ENCODE measurements at regions not wholly inside any gene's neighbourhood (a gene's known extent, or its start where the extent isn't known, plus 50 kb on each side); places are given as distances from the start of the nearest gene placed in this dataset.

GRCh38 chrX:121102101-121102500, 54.7 kb downstream of the GLUD2 start:
- DNase-seq (ENCODE audit: low spot score) = no peak

GRCh38 chrX:121103381-121103780, 56.0 kb downstream of the GLUD2 start:
- DNase-seq (ENCODE audit: low spot score) = no peak

- DNase-seq (ENCODE audit: low spot score) = no peak
Measured at GRCh38 chrX:121106484-121107235, 59.2 kb downstream of the GLUD2 start.

DNA sequence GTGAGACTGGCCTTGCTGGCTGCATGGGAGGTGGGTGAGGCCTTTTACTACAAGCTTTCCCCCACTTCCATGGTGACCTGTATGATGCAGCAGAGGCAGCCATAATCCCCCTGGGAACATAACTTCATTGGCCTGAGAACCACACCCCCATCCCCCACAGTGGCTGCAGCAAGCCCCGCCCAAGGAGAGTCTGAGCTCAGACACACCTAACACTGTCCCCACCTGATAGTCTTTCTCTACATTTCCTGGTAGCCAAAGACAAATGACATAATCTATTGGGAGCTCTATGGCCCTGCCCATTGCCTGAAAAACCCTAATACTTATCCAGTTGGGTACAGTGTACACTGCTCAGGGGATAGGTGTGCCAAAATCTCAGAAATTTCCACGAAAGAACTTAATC, 62.6 kb downstream of the GLUD2 start:
- no peak for DNase-seq (ENCODE audit: low spot score)

DNA sequence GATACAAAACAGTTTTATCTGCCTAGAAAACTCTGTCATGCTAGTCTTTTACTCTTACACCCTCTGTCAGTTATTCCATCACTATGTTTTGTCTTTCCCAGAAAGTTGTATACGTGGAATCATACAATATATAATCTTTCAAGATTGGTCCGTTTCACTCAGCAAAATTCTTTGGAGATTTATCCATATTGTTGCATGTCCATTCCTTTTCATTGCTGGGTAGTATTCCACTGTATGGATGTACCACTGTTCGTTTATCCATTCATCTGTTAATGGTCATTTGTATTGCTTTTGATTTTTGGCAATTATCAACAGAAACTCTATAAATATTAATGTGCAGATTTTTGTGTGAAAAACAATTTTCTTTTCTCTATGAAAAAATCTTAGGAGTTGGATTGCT, 63.1 kb downstream of the GLUD2 start:
- DNase-seq (ENCODE audit: low spot score) = no peak

GRCh38 chrX:121114691-121115090, 67.3 kb downstream of the GLUD2 start:
- no peak for DNase-seq (ENCODE audit: low spot score)

- DNase-seq (ENCODE audit: low spot score) = no peak
Measured at GRCh38 chrX:121120690-121121605, 73.5 kb downstream of the GLUD2 start.

GRCh38 chrX:121122332-121122731, 74.9 kb downstream of the GLUD2 start:
- DNase-seq (ENCODE audit: low spot score) = no peak

DNA sequence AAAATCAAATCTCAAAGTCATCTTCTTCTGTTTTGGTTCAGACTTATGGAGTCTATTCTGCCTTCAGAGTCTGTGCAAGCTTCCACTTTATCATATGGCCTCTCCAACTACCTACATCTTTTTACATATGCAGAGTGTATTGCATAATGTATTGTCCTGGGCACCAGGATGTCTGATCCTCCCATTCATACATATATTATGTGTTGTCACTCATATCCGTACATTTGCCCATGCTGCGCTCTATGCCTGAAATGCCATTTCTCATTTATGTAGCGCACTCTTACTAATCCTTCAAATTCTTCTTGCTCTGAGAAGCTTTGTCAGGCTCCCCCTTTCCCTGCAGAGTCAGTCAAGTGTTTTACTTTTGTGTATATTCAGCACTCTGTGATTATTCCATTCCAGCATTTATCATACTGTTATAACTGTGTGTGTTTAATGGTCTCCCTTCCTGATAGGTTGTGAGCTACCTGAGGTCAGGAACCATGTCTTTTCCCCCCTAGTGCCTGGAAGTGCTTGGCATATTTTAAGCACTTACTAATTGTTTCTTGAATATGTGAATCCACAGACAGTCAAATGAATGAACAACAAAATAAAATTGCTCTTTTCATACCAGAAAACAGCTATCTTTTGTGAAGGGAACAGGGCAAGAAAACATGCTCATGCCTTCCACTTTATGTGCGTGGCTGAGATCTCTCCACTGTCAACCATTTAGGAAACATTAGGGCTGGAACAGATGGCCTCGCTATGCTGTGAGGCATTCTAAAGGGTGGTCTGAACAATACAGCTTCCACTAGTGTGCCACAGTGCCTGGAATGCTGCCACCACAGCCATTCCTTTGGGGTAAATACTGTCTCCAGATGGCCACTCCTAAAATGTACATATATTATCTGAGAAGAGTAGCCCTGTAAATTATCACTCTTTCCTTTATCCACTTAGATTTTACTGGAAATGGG, 81.8 kb downstream of the GLUD2 start:
- DNase-seq (ENCODE audit: low spot score) = no peak

DNA sequence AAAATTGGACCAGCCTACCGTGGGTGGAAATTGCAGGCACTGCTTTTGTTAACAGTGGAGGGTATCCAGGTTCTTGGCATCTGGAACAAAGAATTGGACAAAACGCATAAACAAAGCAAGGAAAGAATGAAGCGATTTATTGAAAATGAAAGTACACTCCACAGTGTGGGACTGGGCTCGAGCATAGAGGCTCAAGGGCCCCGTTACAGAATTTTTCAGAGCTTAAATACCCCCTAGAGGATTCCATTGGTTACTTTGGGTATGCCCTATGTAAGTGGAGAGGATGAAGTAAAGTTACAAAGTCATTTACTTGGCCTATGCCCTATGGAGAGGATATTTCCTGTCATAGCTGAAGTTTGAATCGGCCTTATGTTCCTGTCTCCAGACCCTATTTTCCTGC, 85.3 kb downstream of the GLUD2 start:
- DNase-seq (ENCODE audit: low spot score) = no peak

DNA sequence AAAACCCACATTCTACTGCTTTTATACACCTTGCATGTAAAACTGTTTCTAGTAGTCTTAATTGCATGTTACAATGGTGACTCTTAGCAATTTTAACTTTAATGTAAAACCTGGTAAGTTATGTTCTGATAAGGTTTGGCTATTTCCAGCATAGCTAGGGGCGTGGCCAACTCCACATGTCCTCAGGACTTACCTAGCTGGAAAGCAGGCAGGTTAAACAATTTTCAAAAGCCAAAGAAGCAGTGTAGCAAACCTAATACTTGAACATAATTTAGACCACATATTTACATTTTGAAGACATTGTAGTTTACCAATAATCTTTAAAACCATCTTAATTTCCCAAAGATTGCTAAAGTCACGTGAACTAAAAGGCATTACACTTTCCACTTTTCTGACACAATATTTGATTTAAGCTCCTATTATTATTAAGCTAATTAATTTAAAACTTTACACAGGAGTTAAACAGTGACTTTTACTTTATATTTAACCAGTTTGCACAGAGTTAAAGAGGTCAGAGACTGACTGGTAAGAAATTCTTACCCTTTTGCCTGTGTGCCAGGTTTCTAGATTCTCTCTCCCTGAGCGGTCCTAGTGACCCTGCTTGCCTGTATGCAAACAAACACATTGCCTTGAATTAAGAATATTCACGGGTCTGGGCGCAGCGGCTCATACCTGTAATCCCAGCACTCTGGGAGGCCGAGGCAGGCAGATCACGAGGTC, 88.2 kb downstream of the GLUD2 start:
- DNase-seq (ENCODE audit: low spot score) = no peak

DNA sequence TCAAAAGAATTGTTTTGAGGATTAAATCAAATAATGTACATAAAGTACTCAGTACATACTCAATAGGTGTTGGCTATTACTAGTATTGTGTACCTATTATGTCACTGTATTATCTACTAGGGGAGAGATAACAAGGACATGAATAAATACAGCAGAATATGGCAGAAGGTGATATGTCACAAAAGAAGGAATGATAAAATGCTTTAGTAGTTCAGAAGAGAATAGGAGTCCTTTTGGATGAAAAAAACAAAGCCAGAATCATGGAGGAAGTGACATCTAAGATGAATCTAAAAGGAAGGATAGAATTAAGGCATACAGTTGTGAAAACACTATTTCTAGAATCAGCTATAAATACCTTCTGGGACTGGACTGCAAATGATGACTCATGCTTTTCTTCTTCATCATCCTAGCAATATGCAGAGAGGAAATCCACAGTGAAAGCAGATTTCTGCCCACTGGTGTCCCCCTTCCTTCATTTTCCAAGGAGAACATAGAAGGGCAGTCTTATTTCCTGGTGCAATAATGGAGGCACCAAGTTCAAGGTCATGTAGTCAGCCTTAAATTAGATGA, 98.7 kb downstream of the GLUD2 start:
- peak; percentile 17 for DNase-seq (ENCODE audit: low spot score)

- DNase-seq (ENCODE audit: low spot score) = no peak
Measured at GRCh38 chrX:121150217-121150616, 102.8 kb downstream of the GLUD2 start.

GRCh38 chrX:121151293-121151692, 103.9 kb downstream of the GLUD2 start:
- DNase-seq (ENCODE audit: low spot score) = no peak

DNA sequence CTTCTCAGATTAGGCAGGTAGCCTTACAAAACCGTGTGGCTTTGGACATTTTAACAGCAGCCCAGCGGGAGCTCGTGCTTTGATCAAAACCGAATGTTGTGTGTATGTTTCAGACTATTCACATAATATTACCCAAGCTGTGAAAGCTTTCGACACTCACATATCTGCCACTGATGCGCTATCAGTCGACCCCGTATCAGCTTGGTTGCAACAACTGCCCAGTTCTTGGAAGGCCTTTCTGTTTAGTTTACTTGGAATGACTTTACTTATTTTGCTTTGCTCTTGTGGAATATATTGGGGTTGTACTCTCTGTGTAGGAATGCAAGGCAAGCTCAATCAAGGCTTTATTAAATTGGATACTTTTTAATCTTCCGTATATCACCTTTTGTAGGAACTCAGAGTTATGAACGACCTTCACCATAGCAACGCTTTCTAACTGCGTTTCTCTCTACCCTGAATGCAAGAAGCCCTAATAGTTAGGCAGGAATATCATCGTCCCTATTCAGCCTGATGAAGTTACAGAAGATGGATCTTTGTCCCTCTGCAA, 107.5 kb downstream of the GLUD2 start:
- DNase-seq (ENCODE audit: low spot score) = no peak

DNA sequence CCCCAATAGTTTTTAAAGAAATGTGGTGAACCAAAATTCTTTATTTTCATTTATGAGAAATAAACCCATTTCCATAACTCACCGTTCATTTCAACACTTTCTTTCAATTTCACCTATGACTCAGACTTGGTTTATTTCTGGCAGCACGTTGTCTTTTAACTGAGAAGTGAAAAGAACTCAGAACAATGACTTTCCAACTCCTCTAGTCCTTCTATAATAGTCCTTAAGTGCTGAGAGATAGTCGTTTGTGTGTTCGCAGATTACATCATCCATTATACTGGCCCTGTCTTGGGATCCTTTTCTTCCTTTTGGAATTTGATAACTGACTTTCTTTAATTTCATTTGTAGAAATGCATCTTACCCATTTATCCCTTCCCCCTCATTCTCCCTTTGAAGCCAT, 113.6 kb downstream of the GLUD2 start:
- no peak for DNase-seq (ENCODE audit: low spot score)

DNA sequence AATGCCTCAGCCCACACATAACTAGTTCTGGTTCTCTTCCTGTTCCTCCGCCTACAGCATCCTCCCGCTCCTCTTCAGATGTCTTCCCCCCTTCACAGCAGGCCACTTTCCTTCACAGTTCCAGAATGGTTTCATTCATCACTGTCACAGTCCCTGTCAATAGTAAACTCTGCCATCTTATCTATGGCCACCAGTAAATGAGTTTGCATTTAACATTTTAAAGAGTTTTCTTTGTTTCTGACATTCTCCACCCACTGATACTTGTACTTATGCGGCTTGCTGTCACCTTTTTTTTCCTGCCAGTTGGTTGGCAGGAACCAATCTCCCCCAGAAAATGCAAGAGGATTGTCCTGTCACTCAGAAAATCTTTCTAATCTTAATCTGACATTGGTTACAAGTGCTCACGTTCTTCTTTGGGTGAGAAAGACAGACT, 114.1 kb downstream of the GLUD2 start:
- DNase-seq (ENCODE audit: low spot score) = no peak

DNA sequence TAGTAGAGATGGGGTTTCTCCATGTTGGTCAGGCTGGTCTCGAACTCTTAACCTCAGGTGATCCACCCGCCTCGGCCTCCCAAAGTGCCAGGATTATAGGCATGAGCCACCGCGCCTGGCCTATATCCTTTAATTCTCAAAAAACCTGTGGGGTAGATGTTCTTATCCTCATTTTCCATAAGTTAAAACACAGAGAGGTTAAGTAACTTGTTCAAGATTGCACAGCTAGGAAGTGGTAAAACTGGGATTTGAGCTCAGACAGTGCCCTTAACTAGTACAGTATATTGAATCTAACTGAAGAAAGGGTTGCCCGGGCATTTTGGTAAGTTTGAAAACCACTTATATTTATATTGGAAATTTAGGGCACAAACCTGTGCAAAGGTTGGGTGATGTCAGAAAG, 116.0 kb downstream of the GLUD2 start:
- no peak for DNase-seq (ENCODE audit: low spot score)

- no peak for DNase-seq (ENCODE audit: low spot score)
Measured at GRCh38 chrX:121165930-121166359, 118.5 kb downstream of the GLUD2 start.

DNA sequence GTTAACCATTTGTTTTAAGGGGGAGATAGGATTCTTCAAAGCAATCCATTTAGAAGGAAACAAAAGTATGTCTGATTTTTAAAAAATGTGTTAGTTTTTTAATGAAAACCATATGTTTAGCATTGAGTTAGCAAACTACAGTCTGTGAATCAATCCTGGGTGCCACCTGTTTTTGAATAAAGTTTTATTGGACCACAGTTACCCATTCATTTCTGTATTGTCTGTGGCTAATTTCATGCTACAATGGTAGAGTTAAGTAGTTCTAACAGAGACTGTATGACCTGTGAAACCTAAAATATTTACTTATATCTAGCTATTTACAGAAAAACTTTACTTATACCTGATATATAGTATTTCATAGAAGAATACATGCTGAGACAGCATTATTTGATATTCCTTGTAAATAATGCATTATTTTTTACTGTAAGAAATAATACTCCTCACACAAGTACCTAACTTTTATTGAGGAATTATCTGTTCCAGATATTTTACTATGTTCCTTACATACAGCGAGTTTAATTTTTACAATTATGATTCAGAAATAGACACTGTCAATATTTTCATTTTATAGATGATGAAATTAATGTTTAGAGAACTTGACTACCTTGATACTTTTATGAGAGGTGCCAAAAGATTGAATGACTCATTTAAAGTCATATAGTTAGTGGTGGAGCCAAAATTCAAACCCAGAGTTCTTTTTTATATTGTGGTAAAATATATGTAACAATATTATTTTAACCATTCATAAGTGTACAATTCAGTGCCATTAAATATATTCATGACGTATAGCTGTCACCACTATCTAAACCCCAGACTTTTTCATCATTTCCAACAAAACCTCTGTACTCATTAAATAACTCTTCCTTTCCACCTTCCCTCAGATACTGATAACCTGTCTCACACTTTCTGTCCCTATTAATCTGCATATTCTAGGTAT, 122.0 kb downstream of the GLUD2 start:
- no peak for DNase-seq (ENCODE audit: low spot score)

Measured in RKO (cell line).